ENCODE measurements at regions not wholly inside any gene's neighbourhood (a gene's known extent, or its start where the extent isn't known, plus 50 kb on each side); places are given as distances from the start of the nearest gene placed in this dataset.

DNA sequence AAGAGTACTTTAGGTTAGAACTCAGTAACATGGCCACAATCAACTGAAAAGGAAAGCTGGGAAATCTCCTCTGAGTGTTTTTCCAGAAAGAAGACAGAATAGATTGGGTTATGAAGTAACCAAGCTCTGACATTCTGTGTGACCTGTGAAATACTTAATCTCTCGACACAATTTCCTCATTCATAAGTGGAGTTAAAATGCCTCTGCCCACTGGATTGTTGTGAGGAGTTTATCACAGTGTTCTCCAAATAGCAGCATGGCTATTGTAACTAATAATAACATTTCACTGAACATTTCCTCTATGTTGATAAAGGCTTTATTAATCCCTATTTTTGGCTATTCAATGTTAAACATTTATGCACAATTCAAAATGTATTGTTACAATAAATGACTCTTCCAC is 311.0 kb downstream of the GABRB2 start:
- DNase-seq (ENCODE audit: extremely low spot score) = no peak
- Histone ChIP-seq H3K4me3 (ENCODE audit: low read depth, low read length) (no peak overlapping the region), H3K36me3 (ENCODE audit: insufficient read depth) (no peaks in the 10 kb centered on the region), H3K4me1 (ENCODE audit: insufficient read depth) (no peaks in the 10 kb centered on the region), H3K27ac (ENCODE audit: low read depth) (no peak overlapping the region)
- 69% methylated on average over 1 of the region's 1 CpG for WGBS

GRCh38 chr5:161233553-161233952 is 313.0 kb downstream of the GABRB2 start:
- DNase-seq (ENCODE audit: extremely low spot score) = no peak
- H3K27ac ChIP-seq (ENCODE audit: low read depth) = no peak overlapping the region
- H3K4me1 ChIP-seq (ENCODE audit: insufficient read depth) = no peaks in the 10 kb centered on the region
- WGBS = 74% methylated on average over 1 of the region's 1 CpG
- H3K36me3 ChIP-seq (ENCODE audit: insufficient read depth) = no peaks in the 10 kb centered on the region
- H3K4me3 ChIP-seq (ENCODE audit: low read depth, low read length) = no peak overlapping the region

GRCh38 chr5:161230221-161230620 is 316.3 kb downstream of the GABRB2 start:
- 37% methylated on average over 3 of the region's 3 CpGs for WGBS
- peaks cover under 1% of the 10 kb centered on the region for H3K36me3 ChIP-seq (ENCODE audit: insufficient read depth)
- H3K4me1 ChIP-seq (ENCODE audit: insufficient read depth) = no peaks in the 10 kb centered on the region
- H3K4me3 ChIP-seq (ENCODE audit: low read depth, low read length) = no peak overlapping the region
- DNase-seq (ENCODE audit: extremely low spot score) = no peak
- H3K27ac ChIP-seq (ENCODE audit: low read depth) = no peak overlapping the region

GRCh38 chr5:161219816-161220215 is 326.7 kb downstream of the GABRB2 start:
- WGBS = 85% methylated on average over 4 of the region's 4 CpGs

DNA sequence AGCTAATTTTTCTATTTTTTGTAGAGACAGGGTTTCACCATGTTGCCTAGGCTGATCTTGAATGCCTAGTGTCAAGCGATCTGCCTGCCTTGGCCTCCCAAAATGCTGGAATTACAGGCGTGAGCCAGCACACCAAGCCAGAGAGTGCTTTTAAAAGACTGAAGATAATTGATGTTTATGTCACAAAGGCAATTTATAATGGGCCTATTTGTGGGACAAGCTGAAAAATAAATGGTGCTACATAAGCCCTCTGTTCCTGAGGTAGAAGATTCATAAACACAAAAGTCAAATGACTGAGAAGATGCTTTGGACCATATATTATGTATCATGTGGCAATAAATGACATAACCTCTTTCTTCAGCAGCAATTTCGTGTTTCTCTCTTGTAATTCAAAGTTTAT is 329.6 kb downstream of the GABRB2 start:
- Histone ChIP-seq H3K36me3 (ENCODE audit: insufficient read depth) (no peaks in the 10 kb centered on the region), H3K4me1 (ENCODE audit: insufficient read depth) (no peaks in the 10 kb centered on the region), H3K27ac (ENCODE audit: low read depth) (no peak overlapping the region), H3K4me3 (ENCODE audit: low read depth, low read length) (no peak overlapping the region)
- 71% methylated on average over 3 of the region's 3 CpGs for WGBS
- no peak for DNase-seq (ENCODE audit: extremely low spot score)

More at GRCh38 chr5:161219816-161220215, 326.7 kb downstream of the GABRB2 start:
- no peak overlapping the region for H3K27ac ChIP-seq (ENCODE audit: low read depth)
- no peaks in the 10 kb centered on the region for H3K4me1 ChIP-seq (ENCODE audit: insufficient read depth)
- no peak for DNase-seq (ENCODE audit: extremely low spot score)
- H3K36me3 ChIP-seq (ENCODE audit: insufficient read depth) = no peaks in the 10 kb centered on the region
- no peak overlapping the region for H3K4me3 ChIP-seq (ENCODE audit: low read depth, low read length)

GRCh38 chr5:161212123-161212712 is 334.3 kb downstream of the GABRB2 start:
- WGBS = 84% methylated on average over 1 of the region's 1 CpG
- H3K27ac ChIP-seq (ENCODE audit: low read depth) = no peak overlapping the region
- H3K36me3 ChIP-seq (ENCODE audit: insufficient read depth) = no peaks in the 10 kb centered on the region
- DNase-seq (ENCODE audit: extremely low spot score) = no peak
- H3K4me3 ChIP-seq (ENCODE audit: low read depth, low read length) = no peak overlapping the region
- H3K4me1 ChIP-seq (ENCODE audit: insufficient read depth) = no peaks in the 10 kb centered on the region

DNA sequence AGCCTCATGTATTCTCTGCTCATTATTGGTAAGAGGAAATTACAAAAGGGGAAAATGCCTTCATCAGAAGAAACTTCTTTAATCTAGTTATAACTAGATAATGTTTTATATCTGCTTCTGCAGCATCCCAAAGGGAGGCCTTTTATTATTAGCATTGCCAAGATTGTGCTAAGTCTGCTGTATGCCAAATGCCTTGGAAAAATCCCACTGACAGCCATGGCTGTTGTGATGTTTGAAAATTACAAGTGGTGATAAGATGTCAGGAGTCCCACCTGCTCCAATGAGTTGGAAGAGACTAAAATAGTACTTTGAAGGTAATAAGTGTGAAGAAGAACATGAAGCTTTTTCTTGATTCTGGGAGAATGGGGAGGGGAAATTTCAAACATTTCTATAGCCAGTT is 345.0 kb downstream of the GABRB2 start:
- H3K4me3 ChIP-seq (ENCODE audit: low read depth, low read length) = no peak overlapping the region
- H3K27ac ChIP-seq (ENCODE audit: low read depth) = no peak overlapping the region
- no peaks in the 10 kb centered on the region for H3K4me1 ChIP-seq (ENCODE audit: insufficient read depth)
- no peaks in the 10 kb centered on the region for H3K36me3 ChIP-seq (ENCODE audit: insufficient read depth)
- DNase-seq (ENCODE audit: extremely low spot score) = no peak

GRCh38 chr5:161190778-161191177 is 338.8 kb upstream of the ATP10B start:
- H3K27ac ChIP-seq (ENCODE audit: low read depth) = no peak overlapping the region
- WGBS = 85% methylated on average over 2 of the region's 2 CpGs
- no peaks in the 10 kb centered on the region for H3K4me1 ChIP-seq (ENCODE audit: insufficient read depth)
- no peak for DNase-seq (ENCODE audit: extremely low spot score)
- H3K4me3 ChIP-seq (ENCODE audit: low read depth, low read length) = no peak overlapping the region
- no peaks in the 10 kb centered on the region for H3K36me3 ChIP-seq (ENCODE audit: insufficient read depth)

- no peak for DNase-seq (ENCODE audit: extremely low spot score)
- Histone ChIP-seq H3K4me3 (ENCODE audit: low read depth, low read length) (no peak overlapping the region), H3K27ac (ENCODE audit: low read depth) (no peak overlapping the region), H3K4me1 (ENCODE audit: insufficient read depth) (no peaks in the 10 kb centered on the region), H3K36me3 (ENCODE audit: insufficient read depth) (no peaks in the 10 kb centered on the region)
- WGBS = 82% methylated on average over 3 of the region's 3 CpGs
Measured at GRCh38 chr5:161190086-161190485, 338.1 kb upstream of the ATP10B start.

- DNase-seq (ENCODE audit: extremely low spot score) = no peak
- no peak overlapping the region for H3K4me3 ChIP-seq (ENCODE audit: low read depth, low read length)
- H3K36me3 ChIP-seq (ENCODE audit: insufficient read depth) = no peaks in the 10 kb centered on the region
- WGBS = 97% methylated on average over 1 of the region's 1 CpG
- H3K4me1 ChIP-seq (ENCODE audit: insufficient read depth) = no peaks in the 10 kb centered on the region
- no peak overlapping the region for H3K27ac ChIP-seq (ENCODE audit: low read depth)
Measured at GRCh38 chr5:161189452-161189851, 337.4 kb upstream of the ATP10B start.

GRCh38 chr5:161183559-161183958 is 331.5 kb upstream of the ATP10B start:
- Histone ChIP-seq H3K4me3 (ENCODE audit: low read depth, low read length) (no peak overlapping the region), H3K27ac (ENCODE audit: low read depth) (no peak overlapping the region), H3K4me1 (ENCODE audit: insufficient read depth) (no peaks in the 10 kb centered on the region), H3K36me3 (ENCODE audit: insufficient read depth) (no peaks in the 10 kb centered on the region)
- no peak for DNase-seq (ENCODE audit: extremely low spot score)

GRCh38 chr5:161176221-161176620 is 324.2 kb upstream of the ATP10B start:
- no peak overlapping the region for H3K4me3 ChIP-seq (ENCODE audit: low read depth, low read length)
- 84% methylated on average over 2 of the region's 2 CpGs for WGBS
- DNase-seq (ENCODE audit: extremely low spot score) = no peak

GRCh38 chr5:161169776-161170175 is 317.8 kb upstream of the ATP10B start:
- no peaks in the 10 kb centered on the region for H3K36me3 ChIP-seq (ENCODE audit: insufficient read depth)
- WGBS = 75% methylated on average over 2 of the region's 2 CpGs
- H3K4me1 ChIP-seq (ENCODE audit: insufficient read depth) = no peaks in the 10 kb centered on the region
- H3K27ac ChIP-seq (ENCODE audit: low read depth) = no peak overlapping the region
- no peak for DNase-seq (ENCODE audit: extremely low spot score)
- H3K4me3 ChIP-seq (ENCODE audit: low read depth, low read length) = no peak overlapping the region

More at GRCh38 chr5:161176221-161176620, 324.2 kb upstream of the ATP10B start:
- H3K4me1 ChIP-seq (ENCODE audit: insufficient read depth) = no peaks in the 10 kb centered on the region
- H3K36me3 ChIP-seq (ENCODE audit: insufficient read depth) = no peaks in the 10 kb centered on the region
- no peak overlapping the region for H3K27ac ChIP-seq (ENCODE audit: low read depth)

DNA sequence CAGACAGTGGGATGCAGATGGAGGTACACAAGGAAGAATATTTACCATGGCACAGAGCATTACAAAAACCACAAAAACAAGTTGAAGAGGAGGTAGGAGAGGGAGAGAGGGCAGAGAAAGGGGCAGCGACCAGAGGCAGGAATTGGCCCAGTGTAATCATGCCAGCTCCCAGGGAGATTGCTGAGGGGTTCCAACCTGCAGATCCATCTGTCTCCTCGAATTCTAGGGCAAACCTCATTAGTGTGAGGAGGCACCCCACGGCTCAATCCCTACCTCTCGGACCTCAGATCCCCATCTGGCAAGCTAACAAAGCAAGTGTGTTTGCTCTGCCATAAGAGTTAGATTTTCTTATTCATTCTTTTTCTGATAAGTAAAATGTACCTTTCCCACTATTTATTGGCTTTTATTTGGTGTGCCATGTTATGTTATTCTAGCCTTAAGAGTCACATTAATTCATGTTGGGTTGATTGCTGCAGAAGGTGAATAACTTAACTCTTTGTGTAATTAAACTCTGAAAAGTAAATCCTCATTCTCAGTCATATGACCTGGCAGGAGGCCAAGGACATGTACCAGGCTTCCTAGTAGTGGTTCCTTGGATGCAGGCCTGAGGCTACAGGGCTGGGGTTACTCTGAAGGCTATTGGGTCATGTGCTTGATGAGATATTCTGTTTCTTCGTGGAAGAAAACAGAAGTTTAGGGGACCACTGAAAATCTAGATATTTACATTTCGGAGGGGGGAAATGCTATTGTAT is 315.2 kb upstream of the ATP10B start:
- Histone ChIP-seq H3K4me3 (ENCODE audit: low read depth, low read length) (no peak overlapping the region), H3K36me3 (ENCODE audit: insufficient read depth) (no peaks in the 10 kb centered on the region), H3K4me1 (ENCODE audit: insufficient read depth) (no peaks in the 10 kb centered on the region), H3K27ac (ENCODE audit: low read depth) (no peak overlapping the region)
- 78% methylated on average over 6 of the region's 6 CpGs for WGBS
- no peak for DNase-seq (ENCODE audit: extremely low spot score)
